Superior temporal gyrus (tissue), 1 donor: ENCODE measurements at regions not wholly inside any gene's neighbourhood (a gene's known extent, or its start where the extent isn't known, plus 50 kb on each side); places are given as distances from the start of the nearest gene placed in this dataset.
A peak's percentile ranks its signal among the peaks of the same experiment; 100 is the strongest.

Experiments used
- DNase-seq: peaks from one replicate; pipeline ENCODE4 v3.0.0-alpha.2; 2016; ENCODE audit errors: extremely low spot score

DNA sequence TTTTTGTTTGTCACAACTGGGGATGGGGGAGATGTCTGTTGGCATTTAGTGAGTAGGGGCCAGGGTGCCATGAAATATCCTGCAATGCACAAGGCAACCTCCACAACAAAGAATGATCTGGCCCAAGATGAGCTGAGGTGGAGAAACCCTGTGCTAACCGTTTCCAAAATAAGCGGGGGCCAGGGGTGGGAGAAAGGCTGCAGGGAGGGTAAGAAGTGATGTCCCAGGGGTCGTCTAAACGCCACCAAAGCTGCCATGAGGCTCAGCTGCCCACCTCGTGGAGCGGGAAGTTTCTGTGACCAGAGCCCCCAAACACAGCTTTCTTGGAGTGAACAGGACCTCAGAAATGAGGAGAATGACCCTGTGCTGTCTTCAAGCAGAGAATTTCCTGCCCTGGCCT lies 76.5 kb upstream of the CDH5 start:
- no peak for DNase-seq

DNA sequence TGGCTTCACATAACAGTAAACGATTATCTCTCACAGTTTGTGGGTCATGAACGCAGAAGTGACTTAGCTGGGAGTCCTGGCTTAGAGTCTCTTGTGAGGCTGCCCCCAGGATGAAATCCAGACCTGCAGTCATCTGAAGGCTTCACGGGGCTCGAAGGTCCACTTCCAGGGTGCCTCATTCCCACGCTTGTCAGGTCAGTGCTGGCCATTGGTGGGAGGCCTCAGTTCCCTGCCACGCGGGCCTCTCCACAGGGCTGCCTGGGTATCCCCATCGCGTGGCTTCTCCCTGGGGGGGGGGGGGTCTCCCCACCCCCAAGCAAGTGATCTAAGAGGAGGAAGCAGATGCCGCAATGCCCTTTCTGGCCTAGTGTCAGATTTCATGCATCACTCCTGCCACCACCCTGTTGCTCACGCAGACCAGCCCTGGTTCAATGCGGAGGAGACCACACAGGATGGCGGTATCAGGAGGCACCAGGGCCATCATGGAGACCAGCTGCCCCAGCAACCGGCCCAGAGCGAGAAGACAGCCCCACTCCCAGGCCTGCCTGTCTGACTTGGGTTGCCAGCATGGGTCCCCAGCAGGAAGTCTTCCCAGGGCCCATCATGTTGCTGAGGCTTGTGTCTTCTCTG lies 77.3 kb upstream of the CDH5 start:
- DNase-seq: no peak

DNA sequence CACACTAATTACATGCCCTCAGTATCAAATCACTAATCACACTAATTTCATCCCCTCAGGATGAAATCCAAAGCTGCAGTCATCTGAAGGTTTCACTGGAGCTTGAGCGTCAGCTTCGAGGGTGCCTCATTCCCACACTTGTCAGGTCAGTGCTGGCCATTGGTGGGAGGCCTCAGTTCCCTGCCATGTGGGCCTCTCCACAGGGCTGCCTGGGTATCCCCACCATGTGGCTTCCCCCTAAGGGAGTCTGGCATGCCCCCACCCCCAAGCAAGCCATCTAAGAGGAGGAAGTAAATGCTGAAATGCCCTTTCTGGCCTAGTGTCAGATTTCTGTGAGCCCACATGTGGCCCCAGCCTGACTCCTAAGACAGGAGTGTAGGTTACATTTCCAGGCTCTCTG lies 78.6 kb upstream of the CDH5 start:
- DNase-seq: no peak

DNA sequence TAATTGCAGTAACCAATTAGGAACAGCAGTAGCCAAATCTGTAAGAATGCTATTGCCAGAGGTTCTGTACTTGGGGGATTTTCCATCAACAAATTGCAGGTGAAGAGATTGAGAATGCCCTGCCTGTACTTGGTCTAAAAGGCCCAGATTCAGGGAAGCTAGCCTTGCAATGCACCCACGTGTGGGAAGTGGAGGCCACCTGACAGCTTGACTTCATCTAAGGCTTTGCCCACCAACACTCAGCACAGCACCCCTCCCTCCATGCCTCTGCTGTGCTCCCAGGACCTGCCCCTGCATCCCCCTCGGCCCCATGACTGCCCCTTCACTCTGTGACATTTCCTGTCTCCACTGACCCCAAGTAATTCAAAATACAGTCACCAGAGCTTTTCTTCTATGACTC lies 79.1 kb upstream of the CDH5 start:
- no peak for DNase-seq

DNA sequence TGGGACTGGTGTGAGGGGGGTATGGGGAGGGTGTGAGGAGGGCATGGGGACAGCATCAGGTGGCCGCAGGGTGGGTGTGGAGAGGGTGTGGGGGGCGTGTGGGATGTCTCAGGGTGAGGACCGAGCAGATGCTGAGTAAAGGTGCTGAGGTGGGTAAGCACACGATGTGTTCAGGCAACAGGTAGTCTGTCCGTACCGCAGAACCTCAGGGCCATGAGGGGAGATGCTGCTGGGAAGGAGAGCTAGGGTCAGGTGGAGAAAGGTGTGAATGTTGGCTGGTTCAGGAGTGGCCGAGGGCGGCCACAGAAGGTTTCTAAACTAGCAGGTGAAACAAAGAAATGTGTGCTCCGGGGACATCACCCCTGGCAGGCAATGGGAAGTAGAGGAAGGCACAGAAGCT lies 80.0 kb upstream of the CDH5 start:
- DNase-seq: no peak

DNA sequence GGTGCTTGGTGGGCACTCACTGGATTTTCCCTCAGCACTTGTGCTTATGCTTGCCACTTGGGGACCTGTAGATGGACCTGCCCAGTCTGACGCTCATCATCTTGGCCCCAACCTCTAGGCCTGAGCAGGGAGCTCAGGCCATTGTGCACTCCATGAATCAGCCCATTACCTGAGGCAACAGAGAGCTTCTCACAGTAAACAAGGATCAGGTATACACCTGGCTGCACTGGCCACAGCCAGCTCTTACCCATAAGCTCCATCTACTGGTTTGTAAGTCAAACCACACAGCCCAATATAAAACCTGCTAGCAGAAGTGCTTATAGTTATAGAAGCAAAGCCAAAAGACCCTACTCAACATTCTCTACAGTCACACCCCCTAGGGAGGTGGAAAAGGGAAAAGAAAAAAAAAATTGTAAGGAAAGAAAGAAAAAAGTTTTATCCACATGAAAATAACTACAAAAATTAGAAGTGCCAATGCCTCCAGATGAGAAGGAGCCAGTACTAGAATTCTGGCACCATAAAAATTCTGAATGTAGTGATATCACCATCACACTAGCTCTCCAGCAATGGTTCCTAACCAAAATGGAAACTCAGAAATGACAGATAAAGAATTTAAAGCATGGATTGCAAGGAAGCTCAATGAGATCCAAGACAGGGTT lies 87.8 kb upstream of the CDH5 start:
- no peak for DNase-seq

DNA sequence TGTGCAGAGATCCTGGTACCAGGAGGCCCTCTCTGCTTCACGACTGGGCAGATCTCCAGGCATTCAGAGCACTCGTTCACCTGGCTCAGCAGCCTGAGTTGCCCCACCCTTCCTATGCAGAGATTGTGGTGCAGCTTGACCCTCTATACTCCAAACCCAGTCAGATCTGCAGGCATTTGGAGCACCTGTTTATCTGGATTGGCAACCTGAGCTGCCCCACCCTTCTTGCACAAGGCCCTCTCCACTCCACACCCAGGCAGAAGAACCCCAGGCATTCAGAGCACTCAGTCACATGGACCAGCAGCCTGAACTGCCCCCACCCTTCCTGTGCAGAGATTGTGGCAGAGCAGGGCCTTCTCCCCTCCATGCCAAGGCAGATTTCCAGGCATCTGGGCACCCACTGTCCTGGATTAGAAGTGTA lies 88.4 kb upstream of the CDH5 start:
- no peak for DNase-seq

DNA sequence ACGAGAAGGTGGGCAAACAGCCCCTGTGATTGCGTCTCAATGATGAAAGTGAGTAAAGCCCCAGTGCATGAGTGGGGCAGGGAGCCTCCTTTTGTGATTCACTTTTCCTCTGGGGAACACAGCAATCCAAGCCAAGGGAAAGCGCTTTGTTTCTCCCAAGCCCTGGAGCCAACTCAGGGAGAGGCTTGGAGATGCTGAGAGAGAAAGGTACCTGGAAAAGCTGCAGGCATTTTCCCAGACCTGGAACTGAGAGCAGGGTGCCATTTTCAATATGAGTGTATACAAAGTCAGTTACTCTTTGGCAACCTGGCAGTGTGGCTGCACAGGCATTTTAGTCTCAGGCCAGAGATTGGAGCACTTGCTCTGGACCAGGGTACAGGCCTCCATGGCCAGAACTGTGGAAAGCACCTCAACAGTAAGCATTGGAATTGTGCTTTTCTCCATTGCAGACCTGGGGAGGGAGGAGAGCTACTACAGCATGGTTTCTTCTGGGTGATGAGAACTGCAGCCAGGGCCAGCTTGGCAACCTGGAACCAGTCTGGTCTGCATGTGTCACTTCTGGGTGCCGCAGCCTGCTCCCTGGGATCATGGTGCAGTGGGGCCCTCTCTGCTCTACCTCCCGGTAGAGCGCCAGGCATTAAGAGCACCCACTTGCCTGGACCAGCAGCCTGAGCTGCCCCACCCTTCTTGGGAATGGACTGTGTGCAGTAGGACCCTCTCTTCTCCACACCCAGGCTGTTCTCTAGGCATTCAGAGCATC lies 89.0 kb upstream of the CDH5 start:
- no peak for DNase-seq

DNA sequence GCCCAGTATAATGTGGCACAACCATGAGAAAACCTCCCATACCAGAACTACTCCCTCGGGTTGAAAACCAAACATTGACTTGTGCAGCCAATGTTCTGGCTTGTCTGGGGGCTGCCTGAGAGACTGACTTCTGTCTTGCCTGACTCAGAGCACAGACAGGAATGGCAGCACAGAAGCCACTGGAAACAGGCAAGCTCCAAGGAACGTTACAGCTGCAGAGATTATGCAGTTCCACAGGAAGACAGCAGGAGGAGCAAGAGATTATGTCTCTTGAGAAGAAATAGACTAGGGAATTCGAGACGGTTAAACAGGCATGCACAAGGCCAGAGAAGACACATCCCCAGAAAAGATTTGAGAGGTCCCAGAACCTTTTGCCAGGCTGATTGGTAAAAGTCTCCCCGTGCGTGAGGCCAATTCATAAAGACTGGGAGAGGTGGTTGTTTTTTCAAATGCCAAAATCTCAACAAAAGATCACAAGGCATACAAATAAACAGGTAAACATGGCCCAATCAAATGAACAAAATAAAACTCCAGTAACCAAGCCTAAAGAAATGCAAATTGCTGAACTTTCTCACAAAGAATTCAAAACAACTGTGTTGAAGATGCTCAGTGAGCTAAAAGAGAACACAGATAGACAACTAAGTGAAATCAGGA lies 90.6 kb upstream of the CDH5 start:
- peak; percentile 43 for DNase-seq

DNA sequence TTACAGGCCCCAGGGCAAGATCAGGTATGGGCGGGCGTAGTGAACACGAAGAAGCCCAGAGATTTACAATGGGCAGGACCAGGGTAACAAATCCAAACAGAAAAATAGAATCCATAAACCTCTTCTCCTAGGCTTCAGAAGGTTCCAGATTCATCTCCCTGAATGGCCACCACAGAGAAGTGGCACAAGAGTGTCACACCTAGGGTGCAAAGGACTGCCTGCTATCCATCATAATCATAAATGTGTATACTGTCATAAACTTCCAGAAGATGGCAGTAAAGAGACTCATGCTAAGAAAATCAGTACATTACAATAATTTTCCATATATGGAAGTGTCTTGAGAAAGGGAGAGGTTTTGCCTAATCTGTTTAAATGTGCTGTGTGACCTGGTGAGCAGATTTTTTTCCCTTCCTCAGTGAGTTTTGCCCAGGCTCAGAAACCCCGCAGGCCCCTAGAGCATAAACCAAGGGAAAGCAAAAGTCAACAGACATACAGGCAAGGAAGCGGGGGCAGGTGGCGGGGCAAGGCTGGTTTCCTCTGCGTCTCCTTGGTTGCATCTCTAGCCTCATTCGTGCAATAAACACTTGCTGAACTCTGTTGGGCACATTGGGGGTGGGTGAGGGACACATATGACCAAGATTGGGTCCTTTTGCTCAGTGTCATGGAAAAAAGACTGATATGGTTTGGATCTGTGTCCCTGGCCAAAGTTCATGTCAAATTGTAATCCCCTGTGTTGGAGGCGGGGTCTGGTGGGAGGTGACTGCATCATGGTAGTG lies 92.0 kb upstream of the CDH5 start:
- DNase-seq: no peak

DNA sequence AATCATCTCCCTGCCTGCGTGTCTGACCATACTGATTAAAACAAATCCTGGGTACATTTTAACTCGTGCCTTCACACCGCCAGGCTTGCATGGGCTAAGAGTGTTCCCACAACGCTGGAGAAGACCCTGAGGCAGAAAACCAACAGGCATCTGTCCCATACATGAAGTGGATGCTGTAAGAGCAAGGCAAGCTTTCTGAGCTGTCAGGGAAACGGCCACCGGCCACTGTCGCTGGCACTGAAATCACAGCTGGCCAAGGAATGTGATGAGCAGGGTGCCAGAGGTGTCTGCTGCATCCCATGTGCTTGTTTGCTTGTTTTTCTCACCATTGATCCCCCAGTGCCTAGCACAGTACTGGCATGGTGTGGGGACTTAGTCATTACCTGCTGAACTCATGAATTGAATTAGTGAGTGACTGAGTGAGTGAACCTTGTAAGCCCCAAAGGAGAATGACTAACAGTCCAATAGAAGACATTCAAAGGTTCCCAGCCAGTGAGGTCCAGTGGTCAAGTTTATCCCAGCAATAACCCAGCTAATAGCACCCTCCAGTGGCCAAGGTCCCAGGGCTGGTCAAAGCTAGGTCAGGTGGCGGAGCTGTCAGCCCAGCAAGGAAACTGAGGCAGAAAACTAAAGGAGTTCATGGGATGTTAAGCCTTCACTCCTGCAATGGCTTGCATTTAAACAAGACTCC lies 92.7 kb upstream of the CDH5 start:
- DNase-seq: no peak

DNA sequence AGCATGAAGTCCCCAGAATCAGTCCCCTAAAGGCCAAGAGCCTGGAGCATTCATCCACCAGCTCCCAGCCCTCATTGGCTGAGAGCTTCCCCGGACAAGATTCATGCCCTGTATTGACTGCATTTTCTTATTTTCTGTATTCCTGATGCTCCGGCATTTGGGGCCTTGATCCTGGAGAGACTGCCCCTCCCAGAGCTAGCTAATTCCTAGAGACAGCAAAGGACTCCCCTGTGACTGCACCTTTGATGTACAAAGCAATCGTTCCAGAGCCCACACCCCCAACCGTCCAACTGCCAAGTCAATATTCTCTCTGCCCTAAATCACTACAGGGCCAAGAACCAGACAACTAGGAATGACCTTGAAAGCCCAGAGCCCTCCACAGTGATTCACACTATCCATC lies 93.4 kb upstream of the CDH5 start:
- no peak for DNase-seq

DNA sequence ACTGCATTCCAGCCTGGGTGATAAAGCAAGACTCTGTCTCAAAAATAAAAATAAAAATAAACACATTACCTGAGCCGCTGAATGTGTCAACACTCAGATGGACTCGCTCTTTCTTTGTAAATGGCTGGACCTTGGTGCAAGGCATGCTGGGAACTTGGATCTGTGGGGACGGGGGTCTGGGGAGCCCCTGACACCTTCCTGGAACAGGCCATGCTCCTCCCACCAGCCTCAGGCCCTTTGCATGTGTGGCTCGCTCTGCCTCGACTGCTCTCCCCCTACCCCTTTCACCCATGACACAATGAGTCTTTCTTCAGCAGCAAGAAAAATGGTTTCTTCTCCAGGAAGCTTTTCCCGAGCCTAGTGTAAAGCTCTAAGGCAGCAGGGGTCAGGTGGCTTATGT lies 94.0 kb upstream of the CDH5 start:
- no peak for DNase-seq

DNA sequence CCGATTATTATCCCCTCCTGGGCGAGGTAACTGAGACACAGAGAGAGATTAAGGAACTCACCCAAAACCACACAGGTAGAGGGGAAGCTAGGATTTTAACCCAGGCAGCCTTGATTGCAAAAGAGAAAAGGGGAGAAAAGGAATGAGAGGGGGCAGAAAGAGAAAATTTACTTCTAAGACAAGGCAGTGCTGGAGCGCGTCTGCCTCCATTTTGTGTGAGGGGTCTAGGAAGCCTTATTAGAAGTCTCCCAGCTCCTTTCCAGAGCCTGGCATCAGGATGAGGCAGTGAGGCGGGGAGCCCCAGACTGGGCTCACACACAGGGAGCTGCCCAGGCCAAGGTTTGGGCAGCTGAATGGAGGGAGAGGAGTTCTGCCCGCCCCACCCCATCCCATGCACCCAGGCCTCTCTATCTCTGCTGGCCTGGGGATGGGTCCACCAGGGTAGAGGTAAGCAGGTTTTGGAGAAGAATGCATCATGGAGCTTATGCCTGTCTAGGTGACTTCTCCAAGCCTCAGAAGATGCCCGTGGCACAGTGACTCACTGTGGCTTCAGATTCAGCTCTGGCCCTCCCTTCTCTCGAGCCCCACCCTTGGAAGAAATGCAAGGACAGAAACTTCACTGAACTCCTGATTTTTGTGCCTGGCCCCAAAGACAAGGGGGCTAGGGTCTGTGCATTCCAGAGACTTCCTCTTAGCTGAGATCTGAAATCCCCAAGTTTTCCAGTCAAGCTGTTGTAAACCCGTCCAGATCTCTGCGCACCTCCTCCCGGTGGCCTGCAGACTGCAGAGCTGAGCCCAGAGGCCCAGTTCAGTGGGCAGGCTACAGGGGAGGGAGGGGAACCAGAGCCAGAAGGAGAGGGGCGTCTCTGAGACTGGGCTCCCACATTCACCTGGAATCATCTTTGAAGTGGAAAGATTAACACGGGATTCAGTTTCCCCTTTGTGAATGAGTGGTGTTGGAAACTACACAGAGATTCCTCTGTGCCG lies 95.1 kb upstream of the CDH5 start:
- no peak for DNase-seq

DNA sequence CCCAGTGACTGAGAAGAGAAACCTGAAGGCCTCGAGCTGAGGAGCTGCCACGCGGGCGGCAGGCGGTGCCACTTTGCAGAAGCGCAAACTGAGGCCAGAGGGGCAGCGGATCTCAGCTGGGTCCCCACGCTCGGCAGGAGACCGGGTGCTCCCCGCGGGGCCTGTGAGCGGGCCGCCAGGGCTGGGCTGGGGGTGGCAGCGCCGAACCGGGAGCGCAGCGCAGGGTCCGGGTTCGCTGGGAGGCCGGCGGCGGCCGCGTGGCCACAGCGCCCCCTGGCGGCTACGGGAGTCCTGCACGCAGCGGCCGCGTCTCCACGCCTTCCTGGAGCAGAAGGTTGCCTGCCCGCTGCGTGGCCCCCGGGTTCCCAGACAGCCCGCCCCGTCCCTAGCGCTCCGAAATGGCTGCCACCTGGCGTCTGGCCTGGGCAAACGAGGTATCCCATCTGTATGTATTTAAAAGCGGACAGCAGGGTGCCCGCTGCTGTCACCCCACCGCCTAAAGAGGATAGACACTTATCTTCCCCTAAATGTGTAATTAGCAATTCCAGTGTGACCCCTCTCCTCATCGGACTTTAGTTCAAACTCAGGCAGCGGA lies 96.1 kb upstream of the CDH5 start:
- peak; percentile 60 for DNase-seq

DNA sequence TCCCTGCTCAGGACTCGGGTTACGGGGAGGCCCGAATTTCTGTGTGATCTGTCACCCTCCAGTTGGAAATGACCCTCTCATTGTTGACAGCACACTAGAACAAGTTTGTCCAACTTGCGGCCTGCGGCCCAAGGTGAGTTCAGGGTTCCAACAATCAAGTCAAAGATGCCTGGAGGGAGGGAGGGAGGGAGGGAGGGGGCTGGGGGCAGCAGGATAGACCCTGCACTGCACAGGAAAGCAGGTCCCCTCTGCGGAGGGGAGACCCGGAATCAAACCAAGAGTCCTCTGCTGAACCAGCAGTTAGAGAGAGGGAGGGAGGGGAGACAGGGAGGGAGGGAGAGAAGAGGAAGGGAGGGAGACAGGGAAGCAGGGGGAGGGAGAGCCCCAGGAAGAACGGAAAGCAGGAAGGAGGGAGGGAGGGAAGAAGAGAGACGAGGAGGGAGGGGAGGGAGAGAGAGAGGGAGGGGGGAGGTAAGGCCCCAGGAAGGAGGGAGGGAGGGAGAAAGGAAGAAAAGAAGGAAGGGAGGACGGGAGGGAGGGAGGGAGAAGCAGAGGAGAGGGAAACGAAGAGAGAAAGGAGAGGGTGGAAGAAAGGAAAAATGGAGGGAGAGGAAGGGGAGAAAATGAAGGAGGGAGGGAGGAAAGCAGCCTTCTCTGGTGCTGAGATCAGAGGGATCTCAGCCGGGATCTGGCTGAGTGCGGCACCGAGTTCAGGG lies 96.7 kb upstream of the CDH5 start:
- no peak for DNase-seq

DNA sequence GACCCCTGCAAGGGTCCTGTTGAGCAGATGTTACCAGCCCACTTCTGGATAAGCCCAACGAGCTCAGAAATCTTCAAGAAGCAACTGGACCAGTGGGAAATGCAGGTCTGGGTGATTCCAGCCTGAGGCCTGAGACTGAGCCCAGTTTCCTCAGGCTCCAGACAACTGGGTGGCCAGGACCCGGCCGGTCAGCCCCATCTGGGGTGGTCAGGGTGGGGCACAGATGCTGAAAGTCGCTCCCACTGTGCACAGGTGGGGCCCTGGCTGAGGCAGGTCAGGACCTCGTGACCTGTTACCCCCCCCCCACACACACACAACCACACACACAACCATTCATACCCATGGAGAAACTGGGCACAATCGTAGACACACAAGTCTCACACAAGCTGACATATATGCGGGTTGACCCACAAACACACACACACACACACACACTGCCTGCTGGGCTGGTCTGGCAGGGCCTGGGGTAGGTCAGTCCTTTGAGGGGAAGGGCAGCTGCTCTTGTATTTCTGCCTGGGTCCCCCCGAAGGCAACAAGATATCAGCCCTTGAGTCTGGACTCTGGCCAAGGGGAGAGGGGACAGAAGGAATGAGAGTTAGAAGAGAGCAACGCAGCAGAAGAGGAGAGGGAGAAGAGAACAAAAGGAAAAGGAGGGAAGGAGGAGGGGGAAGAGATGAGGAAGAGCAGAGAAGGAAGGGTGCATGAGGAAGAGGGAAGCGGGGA lies 99.0 kb upstream of the CDH5 start:
- no peak for DNase-seq
